NCI-H526 (cell line): ENCODE measurements at regions not wholly inside any gene's neighbourhood (a gene's known extent, or its start where the extent isn't known, plus 50 kb on each side); places are given as distances from the start of the nearest gene placed in this dataset.

ENCODE experiments used
- DNase-seq, 2 experiments: peaks; one replicate each; lab custom pipeline; 2025; lab: John Stamatoyannopoulos, UW

GRCh38 chr7:52053525-52053924 lies 736.9 kb upstream of the COBL start:
- no peak for DNase-seq

- DNase-seq: no peak
Observed at GRCh38 chr7:52030722-52031121, 714.1 kb upstream of the COBL start.

GRCh38 chr7:52026140-52026539 lies 709.5 kb upstream of the COBL start:
- DNase-seq: no peak

DNA sequence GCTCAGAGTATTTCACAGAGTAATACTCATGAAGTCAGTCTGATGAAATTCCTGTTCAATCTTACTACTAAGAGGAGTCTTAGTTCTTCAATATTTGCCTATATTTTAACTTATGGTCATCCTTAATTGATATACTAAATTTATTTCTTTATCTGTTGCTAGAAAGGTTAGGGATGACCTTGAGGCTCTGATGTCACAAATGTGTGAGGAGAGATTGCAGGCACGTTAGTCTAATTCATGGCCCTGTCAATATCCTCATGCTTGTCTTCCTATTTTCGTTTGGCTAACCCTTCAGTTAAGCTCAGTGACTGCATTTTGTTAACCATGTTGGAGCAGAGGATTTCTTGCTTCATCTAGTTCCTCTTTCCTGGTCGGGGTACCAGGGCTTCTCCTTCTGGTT lies 704.7 kb upstream of the COBL start:
- DNase-seq: no peak

GRCh38 chr7:52018680-52019054 lies 702.1 kb upstream of the COBL start:
- DNase-seq: no peak

GRCh38 chr7:52017802-52018679 lies 701.4 kb upstream of the COBL start:
- peak in 1 of 2 experiments; percentile 47 for DNase-seq

DNA sequence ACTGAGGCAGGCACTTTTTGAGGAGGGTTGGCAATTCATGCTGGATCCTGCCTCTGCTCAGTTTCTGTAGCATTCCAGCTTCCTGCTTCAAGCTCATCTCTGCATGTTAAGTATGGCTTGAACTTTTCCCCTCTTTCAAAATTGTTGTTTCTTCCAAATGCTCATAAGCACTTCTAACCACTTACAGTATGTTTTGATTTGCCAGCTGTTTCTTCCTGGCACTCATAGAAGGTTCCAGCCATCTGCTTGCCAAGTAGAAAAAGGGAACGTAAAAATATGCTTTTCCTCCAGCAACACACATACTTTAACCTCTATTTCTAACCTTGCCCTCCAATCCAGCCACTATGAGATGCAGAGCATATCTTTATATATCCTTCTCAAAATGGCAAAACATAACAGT lies 692.6 kb upstream of the COBL start:
- no peak for DNase-seq

GRCh38 chr7:52006674-52007073 lies 690.1 kb upstream of the COBL start:
- DNase-seq: no peak

GRCh38 chr7:52005613-52006012 lies 689.0 kb upstream of the COBL start:
- no peak for DNase-seq

DNA sequence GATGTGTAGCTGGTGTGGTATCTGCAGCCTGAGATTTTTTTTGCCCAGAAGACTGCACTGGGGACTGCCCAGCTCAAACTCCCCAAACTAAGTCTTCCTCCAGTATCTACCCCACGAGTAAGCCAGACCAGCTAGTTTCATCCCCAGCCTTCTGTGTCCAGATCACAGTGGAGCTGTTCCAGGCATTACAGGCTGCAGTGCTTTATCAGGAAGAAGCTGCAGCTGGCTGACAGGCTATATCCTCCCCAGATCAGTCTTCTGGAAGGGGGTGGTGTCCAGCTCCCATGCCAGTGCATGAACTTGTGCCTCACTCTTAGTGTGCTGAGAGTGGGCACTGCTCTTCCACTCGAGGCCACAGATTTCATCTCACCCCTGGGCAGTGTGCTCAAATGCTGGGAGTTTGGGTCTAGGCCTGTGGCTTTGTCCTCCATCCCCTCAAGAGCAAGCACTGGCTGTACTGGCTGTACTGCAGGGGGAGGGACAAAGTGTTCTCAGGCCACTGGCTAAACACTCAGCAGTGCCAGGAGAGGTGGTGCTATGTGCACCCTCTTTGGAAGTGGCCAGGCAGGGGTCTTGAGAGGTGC lies 679.1 kb upstream of the COBL start:
- DNase-seq: no peak

GRCh38 chr7:51982653-51983052 lies 666.0 kb upstream of the COBL start:
- DNase-seq: no peak

DNA sequence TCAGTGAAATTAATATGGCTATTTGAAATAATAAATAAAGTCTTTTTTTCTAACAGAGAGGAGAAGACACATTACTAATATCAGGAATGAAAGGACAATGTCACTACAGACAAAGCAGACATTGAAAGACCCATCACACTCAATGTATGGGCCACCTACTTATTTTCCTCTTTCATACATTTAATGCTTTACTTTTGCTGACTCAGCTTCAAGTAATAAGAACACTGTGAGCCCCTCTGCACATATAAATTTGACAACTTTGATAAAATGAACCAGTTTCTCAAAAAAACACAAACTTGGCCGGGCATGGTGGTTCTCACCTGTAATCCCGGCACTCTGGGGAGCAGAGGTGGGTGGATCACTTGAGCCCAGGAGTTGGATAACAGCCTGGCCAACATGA lies 664.2 kb upstream of the COBL start:
- DNase-seq: no peak

- no peak for DNase-seq
Observed at GRCh38 chr7:51980313-51980712, 663.7 kb upstream of the COBL start.

DNA sequence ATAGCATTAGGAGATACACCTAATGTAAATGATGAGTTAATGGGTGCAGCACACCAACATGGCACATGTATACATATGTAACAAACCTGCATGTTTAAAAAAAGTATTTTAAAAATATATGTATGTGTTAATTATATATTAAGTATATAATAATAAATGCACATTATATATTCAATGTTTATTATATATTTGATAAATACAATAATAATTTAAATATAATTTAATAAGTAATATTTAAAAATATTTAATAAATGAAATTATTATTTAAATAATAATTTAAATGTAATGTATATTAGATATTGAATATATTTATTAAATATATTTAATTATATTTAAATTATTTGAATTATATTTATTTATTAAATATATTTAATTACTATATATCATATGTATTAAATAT lies 661.3 kb upstream of the COBL start:
- DNase-seq: no peak

DNA sequence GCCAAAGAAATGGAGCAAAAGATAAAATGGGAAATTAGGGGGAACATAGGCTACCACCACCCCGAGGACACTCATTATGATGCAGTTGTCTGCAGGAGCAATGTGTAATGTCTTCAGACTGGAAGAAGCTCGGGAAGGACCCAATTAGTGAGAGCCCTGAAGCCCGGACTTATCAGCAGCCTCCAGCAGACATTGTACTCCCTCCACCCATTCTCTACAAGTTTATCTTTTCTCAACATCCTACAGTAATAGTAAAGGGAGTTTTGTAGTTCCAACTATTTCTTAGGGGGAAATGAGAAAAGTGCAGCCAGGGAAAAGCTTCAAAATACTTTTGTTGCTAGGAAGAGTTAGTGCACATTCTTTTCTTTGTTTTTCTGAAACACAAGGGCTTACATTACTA lies 657.3 kb upstream of the COBL start:
- no peak for DNase-seq

DNA sequence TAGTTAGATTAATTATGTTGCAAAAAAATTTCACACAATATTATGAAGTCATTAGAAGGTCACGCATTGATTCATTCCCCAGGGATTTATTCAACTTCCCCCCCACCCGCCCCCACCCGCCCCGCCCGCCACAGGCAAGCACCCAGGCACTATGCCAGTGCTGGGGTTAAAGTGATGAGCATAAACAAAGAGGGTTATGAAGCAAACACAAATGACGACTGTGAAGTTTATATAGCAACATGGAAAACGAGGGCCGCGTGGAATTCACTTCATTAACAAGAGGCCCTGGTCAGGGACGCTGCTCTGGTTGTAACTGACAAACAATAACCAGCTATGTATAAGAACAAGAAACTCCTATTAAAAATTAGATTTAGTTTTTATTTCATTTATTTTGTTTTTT lies 656.5 kb upstream of the COBL start:
- no peak for DNase-seq

DNA sequence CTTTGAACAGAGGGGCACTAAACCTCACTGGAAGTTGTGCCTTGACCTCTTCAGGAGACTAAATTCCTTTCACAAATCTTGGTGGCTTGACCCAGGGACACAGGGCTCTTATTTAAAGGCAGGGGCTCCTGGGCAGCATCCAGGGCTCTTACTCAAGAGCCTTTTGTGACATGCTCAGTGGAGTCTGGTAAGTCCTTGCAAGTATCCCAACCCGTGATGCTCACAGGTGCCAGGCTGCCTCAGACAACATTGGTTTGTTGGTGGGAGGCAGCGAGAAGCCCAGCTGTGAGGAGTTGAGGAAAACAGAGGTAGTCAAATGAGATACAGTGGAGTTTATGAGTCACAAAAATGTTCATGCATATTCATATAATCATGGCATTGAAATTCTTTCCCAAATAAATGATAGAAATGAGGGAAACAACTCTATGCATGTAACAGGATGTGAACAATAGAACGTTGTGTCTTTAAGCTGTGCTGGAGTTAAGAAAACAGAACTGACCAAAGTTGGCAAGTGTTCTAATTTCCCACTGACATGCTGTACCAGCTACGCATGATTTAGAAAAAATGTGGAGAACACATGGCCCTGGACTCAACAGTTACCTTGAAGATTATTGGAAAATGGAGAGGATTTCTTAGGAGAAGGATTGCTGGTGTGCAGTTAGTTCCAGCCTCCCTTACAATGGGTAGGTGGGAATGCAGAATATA lies 654.5 kb upstream of the COBL start:
- no peak for DNase-seq

GRCh38 chr7:51968461-51968860 lies 651.9 kb upstream of the COBL start:
- DNase-seq: no peak

DNA sequence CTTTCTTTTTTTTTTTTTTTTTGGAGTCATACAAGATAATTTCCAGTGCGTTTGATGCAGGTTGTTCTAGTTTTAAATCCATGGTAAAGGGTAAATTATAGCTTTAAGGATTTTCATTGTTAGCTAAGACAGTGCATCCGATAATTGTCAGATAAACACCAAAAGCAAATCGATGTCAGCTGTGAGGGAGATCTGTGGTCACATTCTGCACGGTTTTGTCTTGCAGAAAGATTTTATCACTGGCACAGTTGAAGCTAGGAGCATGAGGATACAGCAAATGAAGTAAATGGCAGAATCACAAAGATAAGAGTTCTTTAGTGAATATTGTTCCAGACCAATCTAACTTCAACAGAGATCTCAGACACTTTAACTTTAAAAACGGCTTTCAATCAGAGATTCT lies 648.8 kb upstream of the COBL start:
- no peak for DNase-seq

GRCh38 chr7:51961804-51962203 lies 645.2 kb upstream of the COBL start:
- DNase-seq: no peak

DNA sequence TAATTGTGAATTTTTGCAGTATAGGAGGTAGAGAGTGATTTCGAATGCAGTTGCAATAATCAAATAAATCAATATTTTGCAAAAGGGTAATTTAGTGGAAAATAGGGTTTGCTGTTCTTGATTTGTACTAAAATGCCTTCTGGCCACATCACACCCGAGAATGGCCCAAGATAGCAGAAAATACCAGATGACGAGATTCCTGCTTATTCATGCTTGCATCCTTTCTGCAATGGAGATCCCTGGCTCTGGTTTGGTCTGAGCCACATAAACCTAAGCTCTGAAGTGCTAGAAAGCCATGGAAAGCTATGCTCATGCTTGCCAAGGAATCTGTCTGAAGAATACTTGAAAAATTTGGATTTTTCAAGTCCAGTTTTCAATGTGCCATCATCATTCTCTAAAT lies 634.2 kb upstream of the COBL start:
- DNase-seq: no peak

DNA sequence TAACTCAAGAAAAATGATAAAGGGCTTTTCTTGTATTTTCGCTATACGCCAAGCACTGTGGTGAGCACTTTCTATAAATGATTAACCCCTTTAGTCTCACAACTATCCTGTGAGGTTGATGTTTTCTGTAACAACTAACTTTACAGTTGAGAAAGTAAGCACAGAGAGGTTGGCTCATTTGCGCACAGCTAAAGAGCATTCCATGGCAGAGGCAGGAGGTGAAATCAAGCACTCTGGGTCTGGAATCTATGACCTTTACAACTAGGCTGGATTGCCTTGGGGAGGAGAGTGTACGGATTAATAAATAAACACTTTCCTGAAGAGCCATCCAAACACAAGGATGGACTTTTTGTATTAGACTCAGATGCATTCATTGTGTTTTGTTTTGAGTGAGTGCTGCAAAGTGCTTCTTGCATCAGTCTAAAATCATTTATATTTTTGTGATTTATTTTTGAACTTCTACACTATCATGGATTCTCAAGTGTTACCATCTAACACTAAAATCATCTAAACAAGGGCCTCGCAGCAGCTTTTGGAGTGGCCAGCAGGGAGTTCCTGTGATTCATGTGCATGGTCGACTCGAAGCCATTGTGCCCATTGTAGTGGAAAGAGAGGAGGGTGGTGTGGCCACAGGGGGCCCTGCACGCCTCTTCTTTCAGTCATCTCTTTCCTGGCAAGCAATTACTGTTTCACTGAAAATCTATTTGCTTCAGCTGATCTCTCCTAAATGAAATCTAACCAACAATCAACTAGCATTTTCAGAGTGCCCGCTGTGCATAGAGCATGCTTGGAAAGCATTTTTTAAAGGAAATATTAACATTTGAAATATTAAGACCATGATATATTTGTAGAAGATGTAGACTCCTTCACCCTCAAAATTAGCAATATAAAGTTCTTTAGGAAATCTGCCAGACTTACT lies 633.4 kb upstream of the COBL start:
- DNase-seq: no peak
